DND-41 (cell line): ENCODE measurements at regions not wholly inside any gene's neighbourhood (a gene's known extent, or its start where the extent isn't known, plus 50 kb on each side); places are given as distances from the start of the nearest gene placed in this dataset.

ENCODE experiments used
- ATAC-seq: fragments of 200-7000 bp; cut with Tn5 transposase; 3 replicates; pipeline ENCODE4 v1.9.1; 2021; ENCODE audit warnings: low read depth; ENCODE audit not compliant: insufficient read depth
- DNase-seq: peaks from one replicate; pipeline ENCODE4 v3.0.0-alpha.2; 2020
- H2AFZ ChIP-seq: 2 replicates; pipeline ENCODE4 v1.6.0; 2012; ENCODE audit warnings: low read depth, low read length
- H3K27ac ChIP-seq: 2 replicates; pipeline ENCODE4 v1.5.1; 2012; ENCODE audit warnings: low read length, inconsistent platforms
- H3K27me3 ChIP-seq: fragments of 200-600 bp; sonication (generic); 2 replicates; pipeline ENCODE4 v1.6.0; 2012; ENCODE audit warnings: low read length, mild to moderate bottlenecking, inconsistent platforms; ENCODE audit not compliant: insufficient read depth, poor library complexity
- H3K36me3 ChIP-seq: 2 replicates; pipeline ENCODE4 v1.5.1; 2012; ENCODE audit warnings: low read length, inconsistent platforms; ENCODE audit not compliant: insufficient read depth
- H3K4me1 ChIP-seq: 2 replicates; pipeline ENCODE4 v1.5.1; 2012; ENCODE audit warnings: mild to moderate bottlenecking, low read length; ENCODE audit not compliant: insufficient read depth
- H3K4me2 ChIP-seq: 2 replicates; pipeline ENCODE4 v1.6.0; 2012; ENCODE audit warnings: mild to moderate bottlenecking, moderate library complexity, low read length, inconsistent platforms; ENCODE audit not compliant: insufficient read depth
- H3K4me3 ChIP-seq, 2 experiments: fragments of 200-600 bp in 1 of 2; shearing (Covaris generic) in 1 of 2; 2 replicates each; pipeline ENCODE4 v1.5.1; 2012 to 2016; ENCODE audit warnings: inconsistent platforms in 2 of 2, low read length in 2 of 2, mild to moderate bottlenecking in 2 of 2, low read depth in 1 of 2, moderate library complexity in 1 of 2
- H3K79me2 ChIP-seq: 2 replicates; pipeline ENCODE4 v1.6.0; 2012; ENCODE audit warnings: low read length, inconsistent platforms; ENCODE audit not compliant: insufficient read depth
- H3K9ac ChIP-seq: 2 replicates; pipeline ENCODE4 v1.6.0; 2012; ENCODE audit warnings: low read depth, mild to moderate bottlenecking, inconsistent platforms, low read length, moderate library complexity
- H3K9me3 ChIP-seq: 2 replicates; pipeline ENCODE4 v1.5.1; 2012; ENCODE audit warnings: low read length, moderate library complexity, mild to moderate bottlenecking, inconsistent platforms; ENCODE audit not compliant: insufficient read depth, severe bottlenecking
- H4K20me1 ChIP-seq: 2 replicates; pipeline ENCODE4 v1.6.0; 2012; ENCODE audit warnings: low read length; ENCODE audit not compliant: insufficient read depth
- EZH2 ChIP-seq: IDR thresholded peaks from 3 replicates; pipeline ENCODE4 v1.6.1; 2012; ENCODE audit warnings: borderline replicate concordance, low read depth, mild to moderate bottlenecking, moderate library complexity, low read length, inconsistent platforms; ENCODE audit not compliant: severe bottlenecking
- TF ChIP-seq, protein P1 (sequence below): IDR thresholded peaks from 2 replicates; pipeline ENCODE4 v1.5.1; 2012; ENCODE audit warnings: borderline replicate concordance, low read length, moderate library complexity, mild to moderate bottlenecking; ENCODE audit not compliant: poor library complexity, severe bottlenecking; ENCODE audit errors: extremely low read depth

GRCh38 chr3:132245552-132246142, 71.6 kb upstream of the ACP3 start:
- no peaks in the 10 kb centered on the region for H3K4me1 ChIP-seq
- H3K4me2 ChIP-seq = no peak overlapping the region
- H3K9ac ChIP-seq = no peak overlapping the region
- H3K27me3 ChIP-seq = peaks cover 15% of the 10 kb centered on the region
- H3K36me3 ChIP-seq = no peaks in the 10 kb centered on the region
- H3K79me2 ChIP-seq = no peaks in the 10 kb centered on the region
- DNase-seq (no peak), ATAC-seq (no peak)
- no peaks in the 10 kb centered on the region for H4K20me1 ChIP-seq
- H3K9me3 ChIP-seq = no peaks in the 10 kb centered on the region
- TF ChIP-seq, protein P1, sequence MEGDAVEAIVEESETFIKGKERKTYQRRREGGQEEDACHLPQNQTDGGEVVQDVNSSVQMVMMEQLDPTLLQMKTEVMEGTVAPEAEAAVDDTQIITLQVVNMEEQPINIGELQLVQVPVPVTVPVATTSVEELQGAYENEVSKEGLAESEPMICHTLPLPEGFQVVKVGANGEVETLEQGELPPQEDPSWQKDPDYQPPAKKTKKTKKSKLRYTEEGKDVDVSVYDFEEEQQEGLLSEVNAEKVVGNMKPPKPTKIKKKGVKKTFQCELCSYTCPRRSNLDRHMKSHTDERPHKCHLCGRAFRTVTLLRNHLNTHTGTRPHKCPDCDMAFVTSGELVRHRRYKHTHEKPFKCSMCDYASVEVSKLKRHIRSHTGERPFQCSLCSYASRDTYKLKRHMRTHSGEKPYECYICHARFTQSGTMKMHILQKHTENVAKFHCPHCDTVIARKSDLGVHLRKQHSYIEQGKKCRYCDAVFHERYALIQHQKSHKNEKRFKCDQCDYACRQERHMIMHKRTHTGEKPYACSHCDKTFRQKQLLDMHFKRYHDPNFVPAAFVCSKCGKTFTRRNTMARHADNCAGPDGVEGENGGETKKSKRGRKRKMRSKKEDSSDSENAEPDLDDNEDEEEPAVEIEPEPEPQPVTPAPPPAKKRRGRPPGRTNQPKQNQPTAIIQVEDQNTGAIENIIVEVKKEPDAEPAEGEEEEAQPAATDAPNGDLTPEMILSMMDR = no peak
- no peak for TF ChIP-seq EZH2
- H2AFZ ChIP-seq = no peak overlapping the region
- H3K27ac ChIP-seq = no peak overlapping the region
- H3K4me3 ChIP-seq = no peak overlapping the region

DNA sequence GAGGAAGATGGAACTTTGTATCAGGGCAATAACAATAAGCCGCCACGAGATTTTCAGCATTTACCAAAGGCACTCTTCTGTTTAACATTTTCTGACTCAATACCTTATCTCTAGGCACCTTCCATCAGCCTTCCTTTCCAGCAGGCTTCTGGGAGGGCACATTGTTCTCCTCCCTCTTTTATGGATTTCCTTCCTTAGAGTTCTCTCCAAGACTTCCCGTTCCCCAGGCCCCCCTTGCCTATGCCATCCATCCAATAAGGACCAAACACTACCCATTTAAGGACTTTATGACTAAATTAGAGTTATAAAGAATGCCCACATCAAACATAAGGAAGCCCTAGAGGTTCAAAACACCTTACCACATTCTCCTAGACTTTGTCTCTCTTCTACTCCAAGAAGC, 71.0 kb upstream of the ACP3 start:
- ATAC-seq (no peak), DNase-seq (no peak)
- Histone ChIP-seq H3K4me3 (no peak overlapping the region), H3K27me3 (peaks cover 14% of the 10 kb centered on the region), H3K9me3 (no peaks in the 10 kb centered on the region), H3K9ac (no peak overlapping the region), H3K4me2 (no peak overlapping the region), H3K27ac (no peak overlapping the region), H4K20me1 (no peaks in the 10 kb centered on the region), H3K36me3 (no peaks in the 10 kb centered on the region), H3K79me2 (no peaks in the 10 kb centered on the region), H2AFZ (no peak overlapping the region), H3K4me1 (no peaks in the 10 kb centered on the region)
- TF ChIP-seq EZH2 = no peak
- TF ChIP-seq, protein P1 = no peak

DNA sequence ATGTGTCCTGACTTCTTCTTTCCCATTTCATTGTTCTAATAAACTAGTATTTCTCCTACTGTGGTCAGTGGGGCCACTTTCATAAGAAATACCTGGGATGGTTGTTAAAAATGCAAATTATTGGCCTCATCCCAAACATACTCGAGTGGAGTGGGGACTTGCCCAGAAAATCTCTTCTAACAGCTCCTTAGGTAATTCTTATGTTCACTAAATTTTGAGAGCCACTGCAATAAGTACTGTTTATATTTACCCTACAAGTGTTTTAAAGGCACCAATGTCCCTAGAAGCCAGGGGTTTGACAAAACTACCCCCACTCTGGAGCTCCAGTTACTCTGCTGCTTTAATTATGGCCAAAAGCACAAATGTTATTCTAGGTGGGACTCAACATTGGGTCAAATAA, 70.0 kb upstream of the ACP3 start:
- no peaks in the 10 kb centered on the region for H4K20me1 ChIP-seq
- no peak overlapping the region for H3K9ac ChIP-seq
- no peak overlapping the region for H2AFZ ChIP-seq
- DNase-seq = no peak
- ATAC-seq = no peak
- H3K27me3 ChIP-seq = peaks cover 7% of the 10 kb centered on the region
- H3K4me1 ChIP-seq = no peaks in the 10 kb centered on the region
- no peak overlapping the region for H3K4me3 ChIP-seq
- no peaks in the 10 kb centered on the region for H3K9me3 ChIP-seq
- no peaks in the 10 kb centered on the region for H3K36me3 ChIP-seq
- TF ChIP-seq EZH2 = no peak
- TF ChIP-seq, protein P1 = no peak
- no peak overlapping the region for H3K4me2 ChIP-seq
- no peak overlapping the region for H3K27ac ChIP-seq
- H3K79me2 ChIP-seq = no peaks in the 10 kb centered on the region
